Colon (tissue), 2 donors: ENCODE measurements at regions not wholly inside any gene's neighbourhood (a gene's known extent, or its start where the extent isn't known, plus 50 kb on each side); places are given as distances from the start of the nearest gene placed in this dataset.

ENCODE experiments used
- FAIRE-seq: peaks from 2 replicates; lab custom pipeline; 2012; peaks lifted over from hg19 to GRCh38; lab: Jason Lieb, UNC
- donor health status: control.
- donor health status: control.

GRCh38 chr2:181836583-181836982 is 54.9 kb upstream of the ITPRID2 start:
- FAIRE-seq = peak; percentile 5

DNA sequence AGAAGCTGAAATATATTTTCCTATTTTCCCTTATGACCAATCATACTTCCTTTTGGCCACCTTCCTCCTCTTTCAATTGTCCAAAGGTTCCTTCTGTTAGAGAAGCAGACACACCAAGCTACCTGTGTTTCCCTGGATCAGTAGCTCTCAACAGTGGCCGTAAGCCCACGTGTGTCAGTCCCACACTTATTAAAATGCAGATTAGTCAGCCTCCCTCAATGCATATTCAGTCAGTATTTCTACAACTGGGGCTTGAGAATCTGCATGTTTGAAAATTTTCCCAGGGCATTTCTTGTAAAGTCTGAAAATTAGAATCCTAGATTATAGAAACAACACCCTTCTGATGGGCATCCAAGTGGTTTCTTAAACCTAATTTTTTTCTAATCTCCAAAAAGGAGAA is 54.0 kb upstream of the ITPRID2 start:
- no peak for FAIRE-seq

DNA sequence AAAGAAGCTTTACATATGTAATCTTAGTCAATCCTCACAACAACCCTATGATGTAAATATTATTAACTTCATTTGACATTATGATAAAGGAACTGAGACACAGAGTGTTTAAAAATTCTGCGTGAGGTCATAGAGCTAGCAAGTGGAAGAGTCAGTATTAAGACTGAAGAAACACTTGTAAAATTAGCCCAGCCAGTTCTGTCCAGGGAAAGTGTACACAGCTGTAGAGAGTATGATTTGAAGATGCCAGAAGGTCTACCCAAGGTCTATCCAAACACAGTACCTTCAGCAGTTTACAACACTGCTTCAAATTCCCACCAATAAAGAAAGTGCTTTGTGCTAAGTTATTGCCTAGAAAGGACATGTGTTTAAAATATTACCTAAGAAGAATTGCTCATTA is 51.7 kb upstream of the ITPRID2 start:
- no peak for FAIRE-seq

GRCh38 chr2:181841079-181841478 is 50.5 kb upstream of the ITPRID2 start:
- FAIRE-seq = no peak
